ENCODE measurements at regions not wholly inside any gene's neighbourhood (a gene's known extent, or its start where the extent isn't known, plus 50 kb on each side); places are given as distances from the start of the nearest gene placed in this dataset.
"Not testable (repeated sequence)": the region's sequence is repeated elsewhere in the genome, so short reads cannot be mapped to it uniquely, and the experiment has no call there.

GRCh38 chr3:194888916-194889315, 203.2 kb downstream of the FAM43A start:
- H3K4me3 ChIP-seq (ENCODE audit: low read length), result no peak overlapping the region
- no peaks in the 10 kb centered on the region for H3K36me3 ChIP-seq (ENCODE audit: control insufficient read depth, insufficient read depth, low read length)
- no peak overlapping the region for H3K27ac ChIP-seq (ENCODE audit: low read depth, low read length)
- no peaks in the 10 kb centered on the region for H3K4me1 ChIP-seq (ENCODE audit: control insufficient read depth, insufficient read depth, low read length)
- no peaks in the 10 kb centered on the region for H3K27me3 ChIP-seq (ENCODE audit: control insufficient read depth, insufficient read depth, low read length)
- no peak overlapping the region for H3K9ac ChIP-seq (ENCODE audit: low read length)

- H3K27me3 ChIP-seq (ENCODE audit: control insufficient read depth, insufficient read depth, low read length), result no peaks in the 10 kb centered on the region
- no peaks in the 10 kb centered on the region for H3K36me3 ChIP-seq (ENCODE audit: control insufficient read depth, insufficient read depth, low read length)
- no peak overlapping the region for H3K9ac ChIP-seq (ENCODE audit: low read length)
- no peak overlapping the region for H3K4me3 ChIP-seq (ENCODE audit: low read length)
- no peak overlapping the region for H3K27ac ChIP-seq (ENCODE audit: low read depth, low read length)
- H3K4me1 ChIP-seq (ENCODE audit: control insufficient read depth, insufficient read depth, low read length), result no peaks in the 10 kb centered on the region
These were observed 204.4 kb downstream of the FAM43A start for GRCh38 chr3:194890091-194890490.

GRCh38 chr3:194893121-194893987, 207.7 kb downstream of the FAM43A start:
- Histone ChIP-seq H3K4me3 (ENCODE audit: low read length) (no peak overlapping the region), H3K4me1 (ENCODE audit: control insufficient read depth, insufficient read depth, low read length) (no peaks in the 10 kb centered on the region), H3K9ac (ENCODE audit: low read length) (no peak overlapping the region), H3K36me3 (ENCODE audit: control insufficient read depth, insufficient read depth, low read length) (no peaks in the 10 kb centered on the region), H3K27ac (ENCODE audit: low read depth, low read length) (no peak overlapping the region), H3K27me3 (ENCODE audit: control insufficient read depth, insufficient read depth, low read length) (no peaks in the 10 kb centered on the region)

- H3K4me3 ChIP-seq (ENCODE audit: low read length), result no peak overlapping the region
- no peaks in the 10 kb centered on the region for H3K4me1 ChIP-seq (ENCODE audit: control insufficient read depth, insufficient read depth, low read length)
These were observed 208.9 kb downstream of the FAM43A start for GRCh38 chr3:194894538-194894937.

GRCh38 chr3:194900854-194901522, 215.3 kb downstream of the FAM43A start:
- Histone ChIP-seq H3K27me3 (ENCODE audit: control insufficient read depth, insufficient read depth, low read length) (no peaks in the 10 kb centered on the region), H3K27ac (ENCODE audit: low read depth, low read length) (no peak overlapping the region), H3K4me1 (ENCODE audit: control insufficient read depth, insufficient read depth, low read length) (no peaks in the 10 kb centered on the region), H3K4me3 (ENCODE audit: low read length) (no peak overlapping the region), H3K9ac (ENCODE audit: low read length) (no peak overlapping the region), H3K36me3 (ENCODE audit: control insufficient read depth, insufficient read depth, low read length) (no peaks in the 10 kb centered on the region)

More at GRCh38 chr3:194894538-194894937, 208.9 kb downstream of the FAM43A start:
- Histone ChIP-seq H3K27me3 (ENCODE audit: control insufficient read depth, insufficient read depth, low read length) (no peaks in the 10 kb centered on the region), H3K36me3 (ENCODE audit: control insufficient read depth, insufficient read depth, low read length) (no peaks in the 10 kb centered on the region), H3K9ac (ENCODE audit: low read length) (no peak overlapping the region), H3K27ac (ENCODE audit: low read depth, low read length) (no peak overlapping the region)

- not testable (repeated sequence) for H3K27ac ChIP-seq (ENCODE audit: low read depth, low read length); H3K4me3 ChIP-seq (ENCODE audit: low read length); H3K4me1 ChIP-seq (ENCODE audit: control insufficient read depth, insufficient read depth, low read length); H3K27me3 ChIP-seq (ENCODE audit: control insufficient read depth, insufficient read depth, low read length); H3K9ac ChIP-seq (ENCODE audit: low read length); H3K36me3 ChIP-seq (ENCODE audit: control insufficient read depth, insufficient read depth, low read length)
These were observed 217.8 kb downstream of the FAM43A start for GRCh38 chr3:194903447-194903846.

GRCh38 chr3:194904999-194905398, 219.3 kb downstream of the FAM43A start:
- not testable (repeated sequence) for H3K9ac ChIP-seq (ENCODE audit: low read length); H3K27me3 ChIP-seq (ENCODE audit: control insufficient read depth, insufficient read depth, low read length); H3K27ac ChIP-seq (ENCODE audit: low read depth, low read length); H3K4me3 ChIP-seq (ENCODE audit: low read length); H3K36me3 ChIP-seq (ENCODE audit: control insufficient read depth, insufficient read depth, low read length); H3K4me1 ChIP-seq (ENCODE audit: control insufficient read depth, insufficient read depth, low read length)

- Histone ChIP-seq H3K9ac (ENCODE audit: low read length) (no peak overlapping the region), H3K4me1 (ENCODE audit: control insufficient read depth, insufficient read depth, low read length) (no peaks in the 10 kb centered on the region), H3K27me3 (ENCODE audit: control insufficient read depth, insufficient read depth, low read length) (no peaks in the 10 kb centered on the region), H3K36me3 (ENCODE audit: control insufficient read depth, insufficient read depth, low read length) (no peaks in the 10 kb centered on the region), H3K27ac (ENCODE audit: low read depth, low read length) (no peak overlapping the region), H3K4me3 (ENCODE audit: low read length) (no peak overlapping the region)
These were observed 220.0 kb downstream of the FAM43A start for GRCh38 chr3:194905696-194906095.

GRCh38 chr3:194906229-194906629, 220.5 kb downstream of the FAM43A start:
- no peak overlapping the region for H3K27ac ChIP-seq (ENCODE audit: low read depth, low read length)
- no peaks in the 10 kb centered on the region for H3K27me3 ChIP-seq (ENCODE audit: control insufficient read depth, insufficient read depth, low read length)
- no peak overlapping the region for H3K4me3 ChIP-seq (ENCODE audit: low read length)
- H3K4me1 ChIP-seq (ENCODE audit: control insufficient read depth, insufficient read depth, low read length), result no peaks in the 10 kb centered on the region
- no peak overlapping the region for H3K9ac ChIP-seq (ENCODE audit: low read length)
- H3K36me3 ChIP-seq (ENCODE audit: control insufficient read depth, insufficient read depth, low read length), result no peaks in the 10 kb centered on the region

GRCh38 chr3:194906970-194907629, 221.4 kb downstream of the FAM43A start:
- no peaks in the 10 kb centered on the region for H3K36me3 ChIP-seq (ENCODE audit: control insufficient read depth, insufficient read depth, low read length)
- no peak overlapping the region for H3K9ac ChIP-seq (ENCODE audit: low read length)
- no peaks in the 10 kb centered on the region for H3K4me1 ChIP-seq (ENCODE audit: control insufficient read depth, insufficient read depth, low read length)
- no peaks in the 10 kb centered on the region for H3K27me3 ChIP-seq (ENCODE audit: control insufficient read depth, insufficient read depth, low read length)
- H3K4me3 ChIP-seq (ENCODE audit: low read length), result no peak overlapping the region
- H3K27ac ChIP-seq (ENCODE audit: low read depth, low read length), result no peak overlapping the region

GRCh38 chr3:194907811-194908210, 222.1 kb downstream of the FAM43A start:
- Histone ChIP-seq H3K36me3 (ENCODE audit: control insufficient read depth, insufficient read depth, low read length) (no peaks in the 10 kb centered on the region), H3K9ac (ENCODE audit: low read length) (no peak overlapping the region), H3K4me3 (ENCODE audit: low read length) (no peak overlapping the region), H3K27me3 (ENCODE audit: control insufficient read depth, insufficient read depth, low read length) (no peaks in the 10 kb centered on the region), H3K4me1 (ENCODE audit: control insufficient read depth, insufficient read depth, low read length) (no peaks in the 10 kb centered on the region), H3K27ac (ENCODE audit: low read depth, low read length) (no peak overlapping the region)

GRCh38 chr3:194908496-194908895, 222.8 kb downstream of the FAM43A start:
- H3K9ac ChIP-seq (ENCODE audit: low read length), result no peak overlapping the region
- H3K27me3 ChIP-seq (ENCODE audit: control insufficient read depth, insufficient read depth, low read length), result no peaks in the 10 kb centered on the region
- no peaks in the 10 kb centered on the region for H3K36me3 ChIP-seq (ENCODE audit: control insufficient read depth, insufficient read depth, low read length)
- no peak overlapping the region for H3K4me3 ChIP-seq (ENCODE audit: low read length)
- no peaks in the 10 kb centered on the region for H3K4me1 ChIP-seq (ENCODE audit: control insufficient read depth, insufficient read depth, low read length)
- no peak overlapping the region for H3K27ac ChIP-seq (ENCODE audit: low read depth, low read length)

Measured in rectal smooth muscle tissue (tissue), 1 donor.